Uterus (tissue), 3 donors: ENCODE measurements at regions not wholly inside any gene's neighbourhood (a gene's known extent, or its start where the extent isn't known, plus 50 kb on each side); places are given as distances from the start of the nearest gene placed in this dataset.

Experiments used
- DNase-seq, 2 donors: peaks; one replicate each; pipeline ENCODE4 v3.0.0-alpha.2; 2019 to 2020
- H3K27ac ChIP-seq, 2 donors: fragments of 200-600 bp; sonication (generic); 1 replicate in 1 of 2; 2 replicates in 1 of 2; pipeline ENCODE4 v1.5.1; 2016 to 2018
- H3K27me3 ChIP-seq, 2 donors: fragments of 200-600 bp; sonication (generic); one replicate each; pipeline ENCODE4 v1.5.1; 2018 to 2019; ENCODE audit warnings: control low read depth in 1 of 2
- H3K36me3 ChIP-seq, 2 donors: fragments of 200-600 bp; sonication (generic); one replicate each; pipeline ENCODE4 v1.5.1; 2019; ENCODE audit warnings: control low read depth in 1 of 2
- H3K4me1 ChIP-seq, 2 donors: fragments of 200-600 bp; sonication (generic); one replicate each; pipeline ENCODE4 v1.5.1; 2018 to 2019; ENCODE audit warnings: control low read depth in 1 of 2
- H3K4me3 ChIP-seq, 2 donors: fragments of 200-600 bp; sonication (generic); 1 replicate in 1 of 2; 2 replicates in 1 of 2; pipeline ENCODE4 v1.5.1; 2018 to 2019; ENCODE audit warnings: mild to moderate bottlenecking in 1 of 2
- H3K9me3 ChIP-seq, 2 donors: fragments of 200-600 bp; sonication (generic); one replicate each; pipeline ENCODE4 v1.5.1; 2019; ENCODE audit warnings: control low read depth in 1 of 2
- POLR2A ChIP-seq, 2 donors: fragments of 450-650 bp; IDR thresholded peaks; one replicate each; pipeline ENCODE4 v1.6.1; 2016; ENCODE audit warnings: antibody characterized with exemption in 2 of 2, mild to moderate bottlenecking in 1 of 2, moderate library complexity in 1 of 2
- intact Hi-C: fragments of 100-400 bp; cut with DNase I; formaldehyde crosslinking; loops from one replicate; pipeline ENCODE4 v1.15.1; 2023; ENCODE audit warnings: low total_unique reads
- TF ChIP-seq, protein P1 (sequence below), 4 experiments: fragments of 200-600 bp in 2 of 4; fragments of 450-650 bp in 2 of 4; sonication (generic) in 2 of 4; IDR thresholded peaks; one replicate each; pipeline ENCODE4 v1.5.1; 2016 to 2019; ENCODE audit warnings: antibody characterized with exemption in 4 of 4, mild to moderate bottlenecking in 2 of 4, moderate library complexity in 1 of 4
- donor health status: DM: yes; HTN: yes; CAD: no.

DNA sequence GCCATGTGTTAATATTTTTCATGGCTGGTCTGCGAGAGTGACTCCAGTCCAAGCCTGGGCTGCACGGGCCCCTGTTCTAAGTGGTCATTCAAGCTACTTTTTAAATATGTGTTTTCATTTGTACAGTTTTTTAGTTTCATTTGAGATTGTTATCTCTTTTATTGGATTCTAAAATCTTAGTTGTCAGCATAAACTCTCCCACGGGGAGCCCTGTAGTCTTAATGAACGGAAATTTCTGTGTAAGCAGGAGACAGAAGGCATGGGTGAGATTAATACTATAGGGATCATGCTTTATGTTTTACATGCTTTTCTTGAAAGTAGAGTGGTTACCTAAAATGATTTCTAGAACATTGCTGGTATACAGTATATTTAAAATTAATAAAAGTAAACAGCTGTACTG, 373.1 kb upstream of the SLCO3A1 start:
- no peaks in the 10 kb centered on the region for H3K27me3 ChIP-seq
- H3K4me3 ChIP-seq = no peak overlapping the region
- intact Hi-C loops = no loop called here
- H3K36me3 ChIP-seq = no peaks in the 10 kb centered on the region
- no peak overlapping the region for H3K27ac ChIP-seq
- TF ChIP-seq, protein P1, sequence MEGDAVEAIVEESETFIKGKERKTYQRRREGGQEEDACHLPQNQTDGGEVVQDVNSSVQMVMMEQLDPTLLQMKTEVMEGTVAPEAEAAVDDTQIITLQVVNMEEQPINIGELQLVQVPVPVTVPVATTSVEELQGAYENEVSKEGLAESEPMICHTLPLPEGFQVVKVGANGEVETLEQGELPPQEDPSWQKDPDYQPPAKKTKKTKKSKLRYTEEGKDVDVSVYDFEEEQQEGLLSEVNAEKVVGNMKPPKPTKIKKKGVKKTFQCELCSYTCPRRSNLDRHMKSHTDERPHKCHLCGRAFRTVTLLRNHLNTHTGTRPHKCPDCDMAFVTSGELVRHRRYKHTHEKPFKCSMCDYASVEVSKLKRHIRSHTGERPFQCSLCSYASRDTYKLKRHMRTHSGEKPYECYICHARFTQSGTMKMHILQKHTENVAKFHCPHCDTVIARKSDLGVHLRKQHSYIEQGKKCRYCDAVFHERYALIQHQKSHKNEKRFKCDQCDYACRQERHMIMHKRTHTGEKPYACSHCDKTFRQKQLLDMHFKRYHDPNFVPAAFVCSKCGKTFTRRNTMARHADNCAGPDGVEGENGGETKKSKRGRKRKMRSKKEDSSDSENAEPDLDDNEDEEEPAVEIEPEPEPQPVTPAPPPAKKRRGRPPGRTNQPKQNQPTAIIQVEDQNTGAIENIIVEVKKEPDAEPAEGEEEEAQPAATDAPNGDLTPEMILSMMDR (IDR thresholded peaks at IDR 0.05) = no peak
- no peak for TF ChIP-seq POLR2A (IDR thresholded peaks at IDR 0.05)
- H3K9me3 ChIP-seq = no peaks in the 10 kb centered on the region
- no peaks in the 10 kb centered on the region for H3K4me1 ChIP-seq
- no peak for DNase-seq

DNA sequence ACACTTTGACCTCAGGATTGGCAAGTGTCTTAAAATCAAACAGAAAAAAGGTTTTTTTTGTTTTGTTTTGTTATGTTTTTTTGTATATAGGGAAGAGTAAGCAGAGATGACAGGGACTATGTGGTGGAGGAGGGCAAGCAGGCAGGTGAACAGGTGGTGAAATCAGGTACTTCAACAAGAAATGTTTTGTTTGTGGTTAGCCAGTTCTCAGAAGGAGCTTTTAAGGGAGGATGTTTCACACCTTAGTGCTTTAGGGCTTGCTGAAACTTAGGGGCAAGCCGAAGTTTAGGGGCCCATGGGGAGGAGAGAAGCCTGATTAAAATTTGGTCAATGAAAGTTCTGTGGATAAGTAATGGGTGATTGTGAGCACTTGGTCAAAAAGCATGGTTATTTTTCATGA, 370.7 kb upstream of the SLCO3A1 start:
- TF ChIP-seq, protein P1 (IDR thresholded peaks at IDR 0.05) = no peak
- no peak for TF ChIP-seq POLR2A (IDR thresholded peaks at IDR 0.05)
- H3K4me1 ChIP-seq = no peaks in the 10 kb centered on the region
- no peaks in the 10 kb centered on the region for H3K27me3 ChIP-seq
- no peaks in the 10 kb centered on the region for H3K36me3 ChIP-seq
- no peaks in the 10 kb centered on the region for H3K9me3 ChIP-seq
- no peak overlapping the region for H3K27ac ChIP-seq
- no peak overlapping the region for H3K4me3 ChIP-seq
- DNase-seq = no peak
- intact Hi-C loops = no loop called here

DNA sequence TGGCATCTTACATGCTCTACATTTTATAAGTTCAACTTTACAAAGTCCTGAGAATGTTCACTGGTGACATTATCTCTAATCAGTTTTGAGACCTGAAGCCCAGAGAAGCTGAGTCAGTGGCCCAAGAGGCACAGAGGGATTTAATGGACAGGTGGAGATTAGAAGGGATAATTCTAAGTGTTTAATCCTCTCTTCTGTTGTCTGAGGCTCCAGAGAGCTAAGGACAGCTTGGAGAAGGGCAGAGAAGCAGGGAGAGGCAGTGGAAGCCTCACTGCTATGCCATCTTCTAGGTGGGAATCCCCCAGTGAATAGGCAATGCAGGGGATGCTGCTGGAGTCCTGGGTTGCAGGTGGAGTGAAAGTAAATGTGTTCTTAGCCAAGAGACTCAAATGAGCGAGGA, 369.4 kb upstream of the SLCO3A1 start:
- H3K4me1 ChIP-seq = no peaks in the 10 kb centered on the region
- no peak for DNase-seq
- no peak overlapping the region for H3K4me3 ChIP-seq
- no peaks in the 10 kb centered on the region for H3K27me3 ChIP-seq
- no peaks in the 10 kb centered on the region for H3K9me3 ChIP-seq
- intact Hi-C loops = no loop called here
- H3K36me3 ChIP-seq = no peaks in the 10 kb centered on the region
- no peak overlapping the region for H3K27ac ChIP-seq
- TF ChIP-seq POLR2A (IDR thresholded peaks at IDR 0.05) = no peak
- TF ChIP-seq, protein P1 (IDR thresholded peaks at IDR 0.05) = no peak

DNA sequence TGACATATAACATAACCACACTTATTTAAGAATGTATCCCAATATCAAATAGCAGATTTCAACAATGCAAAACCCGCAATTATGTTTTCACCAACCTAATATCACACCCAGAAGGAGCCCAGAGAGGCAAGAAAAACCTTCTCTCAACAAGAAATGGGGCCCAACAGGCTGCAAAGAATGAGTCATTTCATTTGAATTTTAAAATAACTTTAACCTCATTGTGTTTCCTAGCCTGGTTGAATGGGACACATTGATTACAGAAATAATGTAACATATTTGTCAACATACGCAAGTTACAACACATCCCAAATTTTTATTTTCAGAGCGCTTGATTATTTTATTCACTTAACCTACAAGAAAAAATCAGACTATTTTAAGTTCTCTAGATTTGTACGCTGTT, 365.1 kb upstream of the SLCO3A1 start:
- H3K9me3 ChIP-seq = no peaks in the 10 kb centered on the region
- intact Hi-C loops = no loop called here
- H3K4me3 ChIP-seq = no peak overlapping the region

DNA sequence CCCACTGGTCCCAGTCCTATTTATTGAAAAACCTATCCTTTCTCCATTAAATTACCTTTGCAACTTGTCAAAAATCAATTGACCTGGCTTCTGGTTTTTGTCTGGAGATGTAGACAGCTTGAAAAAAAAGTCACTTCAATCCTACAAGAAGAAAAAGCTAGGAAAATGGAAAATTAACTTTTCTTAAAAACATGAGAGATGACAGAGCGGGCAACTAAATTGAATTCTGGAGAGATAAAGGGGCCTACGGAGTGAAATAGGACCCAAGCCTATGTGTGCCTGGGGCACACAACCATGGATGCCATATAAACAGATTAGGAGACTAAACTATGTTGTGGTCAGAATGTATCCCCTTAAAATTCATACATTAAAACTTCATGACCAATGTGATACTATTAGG, 363.3 kb upstream of the SLCO3A1 start:
- H3K4me1 ChIP-seq = no peaks in the 10 kb centered on the region
- TF ChIP-seq POLR2A (IDR thresholded peaks at IDR 0.05) = no peak
- TF ChIP-seq, protein P1 (IDR thresholded peaks at IDR 0.05) = no peak
- H3K4me3 ChIP-seq = no peak overlapping the region
- intact Hi-C loops = no loop called here
- no peaks in the 10 kb centered on the region for H3K27me3 ChIP-seq
- H3K27ac ChIP-seq = no peak overlapping the region
- no peaks in the 10 kb centered on the region for H3K36me3 ChIP-seq
- no peaks in the 10 kb centered on the region for H3K9me3 ChIP-seq
- DNase-seq = no peak

More for the DNA sequence above, 365.1 kb upstream of the SLCO3A1 start:
- TF ChIP-seq, protein P1 (IDR thresholded peaks at IDR 0.05) = no peak
- TF ChIP-seq POLR2A (IDR thresholded peaks at IDR 0.05) = no peak
- Histone ChIP-seq H3K4me1 (no peaks in the 10 kb centered on the region), H3K27me3 (no peaks in the 10 kb centered on the region), H3K36me3 (no peaks in the 10 kb centered on the region), H3K27ac (no peak overlapping the region)
- DNase-seq = no peak
